ENCODE measurements at regions not wholly inside any gene's neighbourhood (a gene's known extent, or its start where the extent isn't known, plus 50 kb on each side); places are given as distances from the start of the nearest gene placed in this dataset.

DNA sequence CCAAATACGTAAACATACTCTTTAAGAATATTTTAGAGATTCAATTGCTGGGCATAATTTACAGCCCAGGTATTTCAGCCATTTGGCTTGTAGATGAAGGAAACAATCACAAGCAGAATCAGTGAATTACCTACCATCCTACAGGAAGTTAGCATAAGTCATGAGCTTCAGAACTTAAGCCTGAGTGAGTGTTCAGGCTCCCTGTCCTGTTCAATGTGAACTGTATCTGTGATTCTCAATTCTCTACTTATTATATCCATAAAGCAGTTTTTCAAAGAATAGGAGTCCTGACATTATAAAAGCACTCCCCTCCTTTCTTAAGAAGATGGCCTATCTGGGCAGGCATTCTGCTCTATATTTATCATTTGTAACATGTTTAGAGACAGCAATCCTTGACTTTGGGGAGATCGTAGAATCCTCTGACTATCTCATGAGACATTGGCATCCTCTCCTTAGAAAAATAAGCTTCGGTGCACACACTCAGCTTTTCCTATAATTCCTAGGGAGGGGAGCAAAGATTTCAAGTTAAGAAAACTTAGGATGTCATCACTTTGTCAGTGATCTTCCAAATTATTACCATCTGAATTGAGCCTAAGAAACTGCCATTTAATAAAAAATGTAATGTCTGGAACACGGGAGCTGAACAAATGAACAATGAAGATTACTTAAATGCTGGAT is 645.2 kb upstream of the IGFBP3 start:
- Histone ChIP-seq H3K4me2 (no peak overlapping the region), H3K27ac (no peak overlapping the region), H2AFZ (ENCODE audit: low read depth) (no peak overlapping the region), H3K9ac (no peak overlapping the region), H3K4me3 (IDR thresholded peaks at IDR 0.05; ENCODE audit: insufficient read depth, low read depth, low read length) (no peak overlapping the region), H3K79me2 (ENCODE audit: insufficient read depth, low read depth) (no peaks in the 10 kb centered on the region), H3K4me1 (ENCODE audit: low read depth, poor library complexity, severe bottlenecking) (peaks cover 7% of the 10 kb centered on the region), H3K27me3 (ENCODE audit: insufficient read depth, low read depth) (no peaks in the 10 kb centered on the region), H4K20me1 (ENCODE audit: insufficient read depth) (no peaks in the 10 kb centered on the region), H3K36me3 (ENCODE audit: insufficient read depth) (no peaks in the 10 kb centered on the region; the same call in 1 of the 2 replicates)
- TF ChIP-seq, protein P1, sequence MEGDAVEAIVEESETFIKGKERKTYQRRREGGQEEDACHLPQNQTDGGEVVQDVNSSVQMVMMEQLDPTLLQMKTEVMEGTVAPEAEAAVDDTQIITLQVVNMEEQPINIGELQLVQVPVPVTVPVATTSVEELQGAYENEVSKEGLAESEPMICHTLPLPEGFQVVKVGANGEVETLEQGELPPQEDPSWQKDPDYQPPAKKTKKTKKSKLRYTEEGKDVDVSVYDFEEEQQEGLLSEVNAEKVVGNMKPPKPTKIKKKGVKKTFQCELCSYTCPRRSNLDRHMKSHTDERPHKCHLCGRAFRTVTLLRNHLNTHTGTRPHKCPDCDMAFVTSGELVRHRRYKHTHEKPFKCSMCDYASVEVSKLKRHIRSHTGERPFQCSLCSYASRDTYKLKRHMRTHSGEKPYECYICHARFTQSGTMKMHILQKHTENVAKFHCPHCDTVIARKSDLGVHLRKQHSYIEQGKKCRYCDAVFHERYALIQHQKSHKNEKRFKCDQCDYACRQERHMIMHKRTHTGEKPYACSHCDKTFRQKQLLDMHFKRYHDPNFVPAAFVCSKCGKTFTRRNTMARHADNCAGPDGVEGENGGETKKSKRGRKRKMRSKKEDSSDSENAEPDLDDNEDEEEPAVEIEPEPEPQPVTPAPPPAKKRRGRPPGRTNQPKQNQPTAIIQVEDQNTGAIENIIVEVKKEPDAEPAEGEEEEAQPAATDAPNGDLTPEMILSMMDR (conservative IDR thresholded peaks at IDR 0.05; ENCODE audit: low read depth, low read length): no peak

DNA sequence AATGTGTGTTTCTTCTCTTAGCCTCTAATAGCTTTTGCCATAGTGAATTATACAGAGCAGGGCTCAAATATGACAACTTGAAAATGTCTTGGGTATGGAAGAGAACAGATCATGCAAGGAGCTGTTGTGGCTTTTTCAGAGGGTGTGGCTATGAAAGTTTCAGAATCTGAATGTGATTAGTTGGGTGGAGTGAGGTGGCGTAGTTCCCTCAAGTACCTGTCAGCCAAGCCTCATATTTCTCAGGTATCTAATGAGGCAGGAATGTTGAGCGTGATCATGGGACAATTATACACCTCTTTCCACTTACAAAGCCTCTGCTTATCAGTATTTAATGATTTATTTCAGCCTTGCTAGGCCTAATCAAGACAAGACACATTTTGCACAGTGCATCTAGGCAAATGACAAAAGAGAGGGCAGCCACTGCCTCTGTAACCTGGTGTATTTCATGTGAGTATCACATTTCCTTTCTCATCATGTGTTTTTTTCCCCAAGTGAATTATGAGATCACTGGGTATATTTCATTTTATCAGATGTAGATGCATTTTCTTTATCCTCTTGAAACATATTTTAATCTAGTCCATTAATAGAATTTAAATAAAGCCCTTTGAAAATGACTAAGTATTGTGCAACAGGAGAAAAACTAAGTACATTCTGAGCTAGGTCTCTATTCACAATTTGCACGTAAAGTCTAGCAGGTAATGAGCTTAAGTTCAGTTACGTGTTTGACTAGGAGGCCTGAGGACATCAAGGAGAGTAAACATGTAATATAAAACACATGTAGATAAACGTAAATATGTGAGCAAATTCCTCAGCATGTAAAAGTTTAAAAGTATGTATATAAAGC is 644.4 kb upstream of the IGFBP3 start:
- no peaks in the 10 kb centered on the region for H3K27me3 ChIP-seq (ENCODE audit: insufficient read depth, low read depth)
- H3K27ac ChIP-seq: no peak overlapping the region
- no peaks in the 10 kb centered on the region for H3K79me2 ChIP-seq (ENCODE audit: insufficient read depth, low read depth)
- H3K36me3 ChIP-seq (ENCODE audit: insufficient read depth): no peaks in the 10 kb centered on the region; the same call in 1 of the 2 replicates
- no peak overlapping the region for H3K9ac ChIP-seq
- no peak overlapping the region for H2AFZ ChIP-seq (ENCODE audit: low read depth)
- TF ChIP-seq, protein P1 (conservative IDR thresholded peaks at IDR 0.05; ENCODE audit: low read depth, low read length): no peak
- no peak overlapping the region for H3K4me3 ChIP-seq (IDR thresholded peaks at IDR 0.05; ENCODE audit: insufficient read depth, low read depth, low read length)
- no peak overlapping the region for H3K4me2 ChIP-seq
- H3K4me1 ChIP-seq (ENCODE audit: low read depth, poor library complexity, severe bottlenecking): peaks cover 7% of the 10 kb centered on the region
- H4K20me1 ChIP-seq (ENCODE audit: insufficient read depth): no peaks in the 10 kb centered on the region

DNA sequence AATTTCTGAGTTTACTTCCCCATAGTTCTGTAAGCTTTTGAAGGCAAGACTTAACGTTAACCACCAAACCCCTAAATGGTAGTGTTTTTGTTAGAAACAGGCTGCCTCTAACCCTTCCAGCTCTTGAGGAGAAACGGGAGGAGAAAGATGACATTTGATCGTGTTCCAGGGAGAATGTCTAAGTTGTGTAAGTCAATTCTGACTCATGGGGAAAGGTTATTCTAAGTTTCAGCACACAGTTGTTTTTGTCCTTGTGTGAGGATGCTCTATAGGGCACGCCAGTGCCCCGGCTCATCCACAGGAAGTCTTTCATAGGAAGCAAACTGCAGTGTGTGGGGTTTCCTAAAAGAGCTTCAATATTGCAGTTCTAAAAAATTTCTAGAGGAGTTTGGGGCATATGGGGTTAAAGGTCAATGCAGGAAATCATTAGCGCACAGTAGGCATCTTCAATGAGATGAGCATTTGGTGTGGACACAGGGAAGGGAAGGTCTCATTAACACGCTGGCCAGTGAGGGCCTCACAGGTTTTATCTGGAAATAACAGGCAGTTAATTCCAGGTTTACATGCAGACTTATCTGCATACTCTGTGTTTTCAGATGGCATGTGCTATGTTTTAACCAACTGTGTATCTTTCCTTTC is 638.2 kb upstream of the IGFBP3 start:
- TF ChIP-seq, protein P1 (conservative IDR thresholded peaks at IDR 0.05; ENCODE audit: low read depth, low read length): no peak
- H3K36me3 ChIP-seq (ENCODE audit: insufficient read depth): no peaks in the 10 kb centered on the region
- no peak overlapping the region for H3K4me2 ChIP-seq
- no peak overlapping the region for H3K4me3 ChIP-seq (IDR thresholded peaks at IDR 0.05; ENCODE audit: insufficient read depth, low read depth, low read length)
- H3K9ac ChIP-seq: no peak overlapping the region
- no peak overlapping the region for H3K27ac ChIP-seq
- H4K20me1 ChIP-seq (ENCODE audit: insufficient read depth): no peaks in the 10 kb centered on the region
- H3K4me1 ChIP-seq (ENCODE audit: low read depth, poor library complexity, severe bottlenecking): no peaks in the 10 kb centered on the region
- no peaks in the 10 kb centered on the region for H3K79me2 ChIP-seq (ENCODE audit: insufficient read depth, low read depth)
- no peak overlapping the region for H2AFZ ChIP-seq (ENCODE audit: low read depth)
- no peaks in the 10 kb centered on the region for H3K27me3 ChIP-seq (ENCODE audit: insufficient read depth, low read depth)

DNA sequence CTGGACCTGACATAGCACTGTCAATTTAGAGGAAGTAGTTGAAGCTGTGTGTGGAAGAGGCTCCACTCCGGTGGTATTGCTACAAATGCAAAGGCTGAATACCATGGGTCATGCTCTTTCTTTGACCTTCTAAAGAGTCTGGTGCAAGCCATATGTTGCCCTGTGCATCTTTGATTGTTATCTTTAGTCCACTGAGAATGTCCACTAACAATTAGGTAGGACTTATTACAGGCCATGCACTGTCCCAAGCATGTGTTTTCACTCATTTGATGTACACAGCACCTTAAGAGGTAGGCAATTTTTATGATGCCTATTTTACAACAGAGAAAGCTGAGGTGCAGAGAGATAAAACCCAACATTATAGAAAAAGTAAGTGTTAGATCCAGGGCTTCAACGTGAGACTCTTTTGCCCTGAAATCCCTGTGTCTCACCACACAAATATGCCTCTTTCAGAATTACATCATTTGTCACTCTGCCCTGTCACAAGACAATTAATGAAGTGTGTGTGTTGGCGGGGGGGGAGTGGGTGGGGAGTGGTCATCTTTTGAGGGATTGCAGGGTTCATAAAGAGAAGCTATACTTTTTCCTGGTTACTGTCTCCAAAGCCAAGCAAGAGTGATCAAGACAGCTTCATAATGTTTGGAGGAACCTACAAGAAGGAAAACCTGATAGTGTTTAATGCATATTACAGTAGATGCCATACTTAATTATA is 637.6 kb upstream of the IGFBP3 start:
- H3K4me3 ChIP-seq (IDR thresholded peaks at IDR 0.05; ENCODE audit: insufficient read depth, low read depth, low read length): no peak overlapping the region
- no peak overlapping the region for H3K27ac ChIP-seq
- H3K36me3 ChIP-seq (ENCODE audit: insufficient read depth): no peaks in the 10 kb centered on the region
- H4K20me1 ChIP-seq (ENCODE audit: insufficient read depth): no peaks in the 10 kb centered on the region
- no peaks in the 10 kb centered on the region for H3K79me2 ChIP-seq (ENCODE audit: insufficient read depth, low read depth)
- no peak overlapping the region for H3K4me2 ChIP-seq
- no peak overlapping the region for H3K9ac ChIP-seq
- H3K4me1 ChIP-seq (ENCODE audit: low read depth, poor library complexity, severe bottlenecking): no peaks in the 10 kb centered on the region
- TF ChIP-seq, protein P1 (conservative IDR thresholded peaks at IDR 0.05; ENCODE audit: low read depth, low read length): no peak
- H3K27me3 ChIP-seq (ENCODE audit: insufficient read depth, low read depth): no peaks in the 10 kb centered on the region
- H2AFZ ChIP-seq (ENCODE audit: low read depth): no peak overlapping the region
